ENCODE measurements at regions not wholly inside any gene's neighbourhood (a gene's known extent, or its start where the extent isn't known, plus 50 kb on each side); places are given as distances from the start of the nearest gene placed in this dataset.
"Not testable (repeated sequence)": the region's sequence is repeated elsewhere in the genome, so short reads cannot be mapped to it uniquely, and the experiment has no call there.

- no peak for DNase-seq
These were observed 156.3 kb downstream of the CYSLTR2 start for GRCh38 chr13:48810013-48810412.

- no peak for DNase-seq
These were observed 159.8 kb downstream of the CYSLTR2 start for GRCh38 chr13:48813518-48813917.

GRCh38 chr13:48816700-48817099 is 159.0 kb upstream of the FNDC3A start:
- no peak for DNase-seq

- DNase-seq, result no peak
These were observed 158.4 kb upstream of the FNDC3A start for GRCh38 chr13:48817166-48817802.

DNA sequence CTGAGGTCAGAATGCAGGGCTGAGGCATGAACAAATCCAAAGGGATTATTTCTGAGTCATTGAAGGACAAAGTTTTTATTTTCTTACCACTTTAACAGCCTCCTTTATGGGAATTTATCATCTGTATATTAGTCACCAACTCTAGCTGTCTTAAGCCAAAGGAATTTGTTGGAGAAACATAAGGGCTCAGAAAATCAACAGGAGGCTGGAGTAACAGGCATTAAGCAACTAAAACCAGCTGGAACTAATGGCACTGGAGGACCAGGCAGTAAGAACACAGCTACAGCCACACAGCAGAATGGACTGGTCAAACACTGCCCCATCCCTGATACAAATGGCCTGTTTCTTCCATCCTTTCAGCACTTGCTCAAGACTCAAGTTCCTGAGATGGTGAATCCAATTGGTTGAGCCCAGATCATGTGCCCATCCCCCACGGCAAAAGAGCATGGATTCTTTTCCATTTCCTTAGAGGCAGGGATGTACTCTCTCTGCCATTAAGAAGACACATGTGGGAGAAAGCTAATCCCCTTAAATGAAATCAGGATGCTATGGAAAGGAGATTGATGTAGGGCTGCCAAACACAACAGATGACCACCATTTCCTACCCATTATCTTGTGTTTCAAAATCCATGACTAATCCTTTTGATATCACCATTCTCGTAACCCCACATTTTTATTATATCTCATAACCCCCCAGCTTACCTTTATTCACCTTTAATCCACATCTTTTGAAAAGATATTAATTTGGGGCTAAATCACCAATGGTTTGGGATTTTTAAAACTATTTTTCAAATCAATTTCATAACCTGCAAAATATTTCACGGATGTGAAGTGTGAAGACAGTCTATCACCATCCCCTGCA is 157.0 kb upstream of the FNDC3A start:
- DNase-seq, result no peak

- DNase-seq, result no peak
These were observed 156.3 kb upstream of the FNDC3A start for GRCh38 chr13:48819376-48819775.

GRCh38 chr13:48819899-48820298 is 155.8 kb upstream of the FNDC3A start:
- DNase-seq, result peak; percentile 2

GRCh38 chr13:48823526-48823925 is 152.2 kb upstream of the FNDC3A start:
- DNase-seq, result not testable (repeated sequence)

DNA sequence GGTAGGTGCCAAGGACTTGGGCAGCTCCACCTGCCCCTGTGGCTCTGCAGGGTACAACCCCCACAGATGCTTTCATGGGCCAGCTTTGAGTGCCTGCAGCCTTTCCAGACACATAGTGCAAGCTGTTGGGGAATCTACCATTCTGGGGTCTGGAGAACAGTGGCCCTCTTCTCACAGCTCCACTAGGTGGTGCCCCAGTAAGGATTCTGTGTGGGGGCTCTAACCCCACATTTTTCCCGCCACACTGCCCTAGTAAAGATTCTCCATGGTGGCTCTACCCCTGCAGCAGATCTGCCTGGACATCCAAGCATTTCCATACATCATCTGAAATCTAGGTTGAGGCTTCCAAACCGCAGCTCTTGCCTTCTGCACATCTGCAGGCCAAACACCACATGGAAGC is 149.7 kb upstream of the FNDC3A start:
- DNase-seq, result no peak

- not testable (repeated sequence) for DNase-seq
These were observed 148.7 kb upstream of the FNDC3A start for GRCh38 chr13:48826922-48827454.

DNA sequence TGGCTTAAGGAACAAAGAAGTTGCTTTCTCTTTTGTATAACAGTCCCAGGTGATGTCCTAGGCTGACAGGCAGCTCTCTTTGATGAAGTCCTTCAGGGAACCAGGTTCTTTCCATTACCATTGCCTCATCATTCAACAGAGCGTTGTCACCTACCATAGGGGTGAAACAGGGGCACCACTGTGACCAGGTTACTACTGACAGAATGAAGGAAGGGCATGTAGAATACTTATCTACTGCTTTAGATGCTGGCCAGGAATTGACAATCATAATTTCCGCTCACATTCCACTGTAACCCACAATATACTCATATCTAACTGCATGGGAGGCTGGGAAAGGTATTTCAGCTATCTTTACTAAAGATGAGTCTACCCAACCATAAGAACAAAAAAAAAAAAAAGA is 148.0 kb upstream of the FNDC3A start:
- DNase-seq, result no peak

DNA sequence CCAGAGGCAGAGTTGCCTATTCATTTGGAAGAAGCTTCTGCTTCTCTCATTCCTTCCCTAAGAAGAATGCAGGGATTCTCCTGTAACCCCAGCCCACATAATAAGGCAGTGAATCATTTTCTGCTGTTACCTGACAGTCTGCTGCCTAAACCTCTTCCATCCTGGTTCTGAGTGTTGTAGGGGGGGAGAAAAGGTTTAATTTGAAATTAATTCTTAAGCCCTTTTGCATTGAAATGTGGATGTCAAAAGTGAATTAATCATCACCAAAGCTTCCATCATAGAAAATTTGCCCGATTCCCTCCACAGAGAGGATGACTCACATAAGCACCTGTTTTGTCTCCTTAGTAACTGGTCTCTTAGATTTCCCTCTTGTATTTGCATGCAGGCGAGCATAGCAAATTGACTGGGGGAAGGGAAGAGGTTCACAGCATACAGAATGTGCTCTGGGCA is 146.7 kb upstream of the FNDC3A start:
- DNase-seq, result peak; percentile 58

DNA sequence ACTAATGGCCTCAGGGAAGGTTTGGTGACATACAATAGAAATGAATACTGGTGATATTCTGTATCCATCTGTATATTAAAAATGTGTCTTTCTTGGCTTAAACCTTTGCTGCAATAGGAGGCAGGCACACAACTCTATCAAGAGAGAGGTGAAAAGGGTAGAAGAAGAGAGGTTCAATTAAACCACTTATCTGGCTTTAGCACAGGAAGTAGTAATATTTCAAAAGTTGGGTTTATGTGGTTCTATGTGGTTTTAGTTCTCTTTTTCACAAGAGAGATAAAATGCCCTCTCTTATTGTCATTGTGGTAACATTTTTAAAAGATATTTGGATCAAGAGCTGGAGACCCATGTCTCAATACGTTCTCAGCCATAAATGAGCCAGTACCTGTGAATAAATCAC is 146.2 kb upstream of the FNDC3A start:
- no peak for DNase-seq

- DNase-seq, result no peak
These were observed 144.5 kb upstream of the FNDC3A start for GRCh38 chr13:48831248-48831647.

- DNase-seq, result no peak
These were observed 142.3 kb upstream of the FNDC3A start for GRCh38 chr13:48833412-48833811.

- DNase-seq, result not testable (repeated sequence)
These were observed 140.4 kb upstream of the FNDC3A start for GRCh38 chr13:48835326-48835725.

- DNase-seq, result no peak
These were observed 137.3 kb upstream of the FNDC3A start for GRCh38 chr13:48838193-48838973.

DNA sequence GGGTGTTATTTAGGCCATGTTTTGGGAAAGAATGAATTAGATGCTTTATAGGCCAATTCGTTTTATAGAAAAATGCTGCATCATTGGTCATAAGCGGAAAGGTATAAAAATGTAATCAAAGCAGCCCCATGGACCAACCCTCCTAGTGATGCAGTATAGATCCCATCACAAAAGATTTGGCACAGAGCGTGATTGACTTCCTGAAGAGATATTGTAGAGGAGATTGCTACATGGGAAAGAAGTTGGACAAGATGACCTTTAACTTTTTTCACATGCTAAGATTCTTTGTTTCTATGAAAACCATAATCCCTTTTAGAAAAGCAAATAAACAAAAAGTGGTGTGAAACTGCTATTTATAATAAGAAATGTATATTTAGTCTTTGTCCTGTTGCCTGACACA is 136.5 kb upstream of the FNDC3A start:
- no peak for DNase-seq

- no peak for DNase-seq
These were observed 135.3 kb upstream of the FNDC3A start for GRCh38 chr13:48840366-48840765.

GRCh38 chr13:48842316-48842715 is 133.4 kb upstream of the FNDC3A start:
- no peak for DNase-seq

DNA sequence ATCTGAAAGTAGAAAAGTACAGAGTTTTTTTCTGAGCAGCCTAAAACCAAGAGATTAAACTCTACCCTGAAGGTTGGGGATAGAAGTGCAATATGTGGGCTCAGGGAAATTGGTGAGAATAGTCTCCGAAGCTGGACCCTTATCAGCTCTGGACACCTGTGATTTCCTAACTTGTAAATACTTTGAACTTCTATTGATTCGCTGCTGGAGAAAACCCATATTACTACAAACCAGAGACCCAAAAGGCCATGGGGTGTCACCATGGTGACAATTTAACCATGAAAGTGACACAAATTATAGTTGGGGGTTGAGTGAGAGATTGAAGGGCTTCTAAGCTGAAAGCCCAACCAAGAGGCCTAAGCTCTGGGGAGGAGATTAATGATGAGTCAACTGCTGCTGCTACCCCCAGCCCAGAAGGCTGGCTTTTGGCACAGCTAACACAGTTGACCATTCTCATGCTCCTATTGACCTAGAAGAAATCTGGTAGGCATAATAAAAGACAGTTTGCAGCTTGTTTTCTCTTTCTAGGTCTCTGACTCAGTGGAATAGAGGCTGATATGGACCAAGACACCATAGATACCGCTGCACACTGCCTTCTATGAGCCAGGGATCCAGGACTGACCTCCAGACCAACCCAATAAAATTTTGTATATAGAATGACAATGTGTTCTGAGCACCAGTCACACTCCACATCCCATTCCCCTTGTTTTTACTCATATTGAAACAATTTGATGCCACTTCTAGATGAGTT is 131.9 kb upstream of the FNDC3A start:
- DNase-seq, result no peak

DNA sequence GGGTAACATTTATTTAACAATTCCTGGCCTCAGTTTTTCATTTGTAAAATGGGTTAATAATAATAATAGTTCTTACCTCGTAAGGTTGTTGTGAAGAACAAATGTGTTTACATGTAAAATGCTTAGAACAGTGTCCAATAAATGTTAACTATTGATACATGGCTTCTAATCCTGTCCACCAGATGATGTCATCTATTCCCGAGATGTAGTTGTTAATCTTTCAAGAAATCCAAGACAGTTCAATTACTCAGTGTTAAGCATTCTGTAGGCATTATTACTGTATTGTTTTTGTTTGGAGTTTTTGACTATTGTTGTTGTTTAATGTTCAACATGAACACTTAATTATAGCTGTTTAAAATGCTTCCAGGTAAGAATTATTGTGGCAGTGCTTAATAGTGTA is 131.0 kb upstream of the FNDC3A start:
- DNase-seq, result no peak

DNA sequence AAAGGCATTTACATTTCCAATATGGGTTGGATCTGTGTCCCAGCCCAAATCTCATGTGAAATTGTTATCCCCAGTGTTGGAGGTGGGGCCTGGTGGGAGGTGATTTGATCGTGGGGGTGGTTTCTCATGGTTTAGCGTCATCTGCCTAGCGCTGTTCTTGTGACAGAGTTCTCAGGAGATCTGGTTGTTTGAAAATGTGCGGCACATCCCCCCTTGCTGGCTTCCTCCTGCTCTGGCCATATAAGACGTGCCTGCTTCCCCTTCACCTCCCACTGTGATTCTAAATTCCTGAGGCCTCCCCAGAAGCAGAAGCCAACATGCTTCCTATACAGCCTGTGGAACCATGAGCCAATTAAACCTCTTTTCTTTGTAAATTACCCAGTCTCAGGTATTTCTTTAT is 126.2 kb upstream of the FNDC3A start:
- DNase-seq, result no peak

Data from NCI-H774 (cell line).